HCT116 (cell line): ENCODE measurements at regions not wholly inside any gene's neighbourhood (a gene's known extent, or its start where the extent isn't known, plus 50 kb on each side); places are given as distances from the start of the nearest gene placed in this dataset.

Experiments used
- ATAC-seq: fragments of 200-7000 bp; cut with Tn5 transposase; 2 replicates; pipeline ENCODE4 v1.9.1; 2020; ENCODE audit warnings: mild to moderate bottlenecking, moderate library complexity
- BruUV-seq: library from RNA; stranded (reverse); fragments of 400-500 nt; replicated peaks from 2 replicates; lab custom pipeline; 2021; lab: Mats Ljungman, UMichigan
- CTCF ChIA-PET: fragments of 300-600 bp; sonication (Branson Sonifier 250); formaldehyde crosslinking; loops from one replicate; lab custom pipeline; 2021; ENCODE audit warnings: antibody characterized with exemption; lab: Charles Lee
- POLR2A ChIA-PET: fragments of 300-600, 350-600 bp; sonication (Branson Sonifier 250); formaldehyde crosslinking; loops from one replicate; lab custom pipeline; 2021; ENCODE audit warnings: antibody characterized with exemption; lab: Charles Lee
- RAD21 ChIA-PET, 2 experiments: fragments of 300-600 bp; sonication (Branson Sonifier 250); formaldehyde crosslinking; loops; one replicate each; lab custom pipeline; 2023; ENCODE audit warnings: low total read pairs in 2 of 2; ENCODE audit not compliant: uncharacterized antibody in 2 of 2, unreplicated experiment in 2 of 2, low non-redundant PET in 1 of 2; lab: Charles Lee
- DNase-seq: peaks from one replicate; pipeline ENCODE4 v3.0.0-alpha.2; 2010; ENCODE audit warnings: low read depth, low spot score
- H2AFZ ChIP-seq: fragments of 200-600 bp; shearing (Covaris generic), sonication (generic); 2 replicates; pipeline ENCODE4 v1.6.1; 2017; ENCODE audit warnings: low read depth, mixed run types, mixed read lengths, antibody characterized with exemption, low read length; ENCODE audit not compliant: poor library complexity, severe bottlenecking
- H3K27ac ChIP-seq: 2 replicates; pipeline ENCODE4 v1.5.1; 2012; ENCODE audit warnings: low read depth, low read length
- H3K27me3 ChIP-seq: fragments of 200-600 bp; sonication (generic); 2 replicates; pipeline ENCODE4 v1.6.1; 2016; ENCODE audit warnings: mixed run types, low read length, mixed read lengths; ENCODE audit not compliant: insufficient read depth
- H3K36me3 ChIP-seq, 2 experiments: fragments of 200-500 bp in 1 of 2; fragments of 200-600 bp in 1 of 2; sonication (Bioruptor generic) in 1 of 2; sonication (generic) in 1 of 2; 2 replicates each; pipeline versions ENCODE4 v1.5.1 to v1.6.1; 2014 to 2016; ENCODE audit warnings: low read length in 2 of 2, inconsistent platforms in 1 of 2, mixed read lengths in 1 of 2, mixed run types in 1 of 2; ENCODE audit not compliant: insufficient read depth in 2 of 2, control insufficient read depth in 1 of 2
- H3K4me1 ChIP-seq, 2 experiments: fragments of 200-600 bp in 1 of 2; sonication (generic) in 1 of 2; 2 replicates each; pipeline versions ENCODE4 v1.5.1 to v1.6.1; 2012 to 2017; ENCODE audit warnings: low read length in 2 of 2, inconsistent platforms in 1 of 2, mild to moderate bottlenecking in 1 of 2, mixed read lengths in 1 of 2, mixed run types in 1 of 2, moderate library complexity in 1 of 2; ENCODE audit not compliant: insufficient read depth in 2 of 2, control insufficient read depth in 1 of 2
- H3K4me2 ChIP-seq: fragments of 200-600 bp; sonication (generic); 2 replicates; pipeline ENCODE4 v1.6.1; 2017; ENCODE audit warnings: mixed run types, low read length, mixed read lengths
- H3K4me3 ChIP-seq, 2 experiments: fragments of 200-600 bp in 1 of 2; sonication (generic) in 1 of 2; replicated peaks in 1 of 2; 2 replicates each; pipeline ENCODE4 v1.5.1; 2011 to 2016; ENCODE audit warnings: low read length in 2 of 2, control low read depth in 1 of 2, low read depth in 1 of 2, mild to moderate bottlenecking in 1 of 2, mixed read lengths in 1 of 2, mixed run types in 1 of 2
- H3K79me2 ChIP-seq: fragments of 200-600 bp; sonication (generic); 2 replicates; pipeline ENCODE4 v1.6.1; 2017; ENCODE audit warnings: mild to moderate bottlenecking, mixed run types, low read length, moderate library complexity, mixed read lengths; ENCODE audit not compliant: insufficient read depth
- H3K9ac ChIP-seq: fragments of 200-600 bp; sonication (generic); 2 replicates; pipeline ENCODE4 v1.6.1; 2016; ENCODE audit warnings: low read length, mixed read lengths
- H3K9me2 ChIP-seq: fragments of 200-600 bp; sonication (generic), shearing (Covaris generic); 2 replicates; pipeline ENCODE4 v1.6.1; 2017; ENCODE audit warnings: mixed run types, mild to moderate bottlenecking, moderate library complexity; ENCODE audit not compliant: insufficient read depth
- H3K9me3 ChIP-seq, 2 experiments: fragments of 200-500 bp in 1 of 2; fragments of 200-600 bp in 1 of 2; sonication (Bioruptor generic) in 1 of 2; sonication (generic) in 1 of 2; 2 replicates each; pipeline ENCODE4 v1.6.1; 2014 to 2017; ENCODE audit warnings: low read length in 2 of 2, mixed read lengths in 2 of 2, inconsistent platforms in 1 of 2, low read depth in 1 of 2, mild to moderate bottlenecking in 1 of 2, mixed run types in 1 of 2, moderate library complexity in 1 of 2; ENCODE audit not compliant: control insufficient read depth in 1 of 2, insufficient read depth in 1 of 2
- H4K20me1 ChIP-seq: fragments of 200-600 bp; sonication (generic), shearing (Covaris generic); 2 replicates; pipeline ENCODE4 v1.6.1; 2017; ENCODE audit warnings: mixed run types, mild to moderate bottlenecking, moderate library complexity; ENCODE audit not compliant: insufficient read depth
- ELF1 ChIP-seq: IDR thresholded peaks from 2 replicates; pipeline ENCODE4 v1.6.1; 2012; ENCODE audit warnings: low read depth, borderline replicate concordance
- EZH2 ChIP-seq: fragments of 200-600 bp; sonication (generic); IDR thresholded peaks from 2 replicates; pipeline ENCODE4 v1.6.1; 2017; ENCODE audit warnings: antibody characterized with exemption, mixed run types
- SP1 ChIP-seq: IDR thresholded peaks from 2 replicates; pipeline ENCODE4 v1.6.1; 2012; ENCODE audit warnings: low read depth
- intact Hi-C: fragments of 100-400 bp; cut with micrococcal nuclease; formaldehyde crosslinking; loops from 2 replicates; pipeline ENCODE4 v1.10.0; 2022

GRCh38 chr4:77372375-77372774 lies 215.4 kb downstream of the CCNG2 start:
- no peak overlapping the region for H3K4me2 ChIP-seq
- no peaks in the 10 kb centered on the region for H3K79me2 ChIP-seq
- intact Hi-C loops: no loop called here
- no TSS peak for BruUV-seq
- H2AFZ ChIP-seq: no peak overlapping the region
- H3K9ac ChIP-seq: no peak overlapping the region
- TF ChIP-seq ELF1 (no peak), SP1 (no peak)
- no peaks in the 10 kb centered on the region for H3K9me3 ChIP-seq
- ChIA-PET POLR2A (no interaction called here), RAD21 (no interaction called here), CTCF (interaction anchor here (0.8 to 1.0 kb wide), 2 partner anchors 10 to 14 kb away, joined by 3 to 4 read pairs; no protein-coding TSS in a partner anchor)
- no peak overlapping the region for H3K4me3 ChIP-seq
- H3K4me1 ChIP-seq: no peaks in the 10 kb centered on the region
- H4K20me1 ChIP-seq: no peaks in the 10 kb centered on the region
- no peak overlapping the region for H3K27ac ChIP-seq
- no peaks in the 10 kb centered on the region for H3K9me2 ChIP-seq
- no peaks in the 10 kb centered on the region for H3K36me3 ChIP-seq
- ATAC-seq (no peak), DNase-seq (no peak)
- peaks cover 18% of the 10 kb centered on the region for H3K27me3 ChIP-seq

- Histone ChIP-seq H4K20me1 (no peaks in the 10 kb centered on the region), H3K9me2 (no peaks in the 10 kb centered on the region), H3K4me2 (no peak overlapping the region), H3K79me2 (no peaks in the 10 kb centered on the region), H3K4me3 (no peak overlapping the region), H3K36me3 (no peaks in the 10 kb centered on the region), H3K27me3 (peaks cover 46% of the 10 kb centered on the region)
- intact Hi-C loops: no loop called here
- ChIA-PET POLR2A (no interaction called here), RAD21 (no interaction called here)
- DNase-seq: no peak
- TF ChIP-seq EZH2: no peak
- TF ChIP-seq, all 23 proteins: peak for 0
- H3K27ac ChIP-seq: no peak overlapping the region
- ATAC-seq: no peak
- CTCF ChIA-PET: no interaction called here
- H3K9me3 ChIP-seq: no peaks in the 10 kb centered on the region
- H2AFZ ChIP-seq: no peak overlapping the region
- no TSS peak for BruUV-seq
- H3K4me1 ChIP-seq: no peaks in the 10 kb centered on the region
- no peak overlapping the region for H3K9ac ChIP-seq
Measured at GRCh38 chr4:77375866-77376607, 219.0 kb downstream of the CCNG2 start.
